H54 (cell line): ENCODE measurements at regions not wholly inside any gene's neighbourhood (a gene's known extent, or its start where the extent isn't known, plus 50 kb on each side); places are given as distances from the start of the nearest gene placed in this dataset.
A peak's percentile ranks its signal among the peaks of the same experiment; 100 is the strongest.

Experiments used
- DNase-seq: peaks from one replicate; pipeline ENCODE4 v3.0.0; 2011; ENCODE audit warnings: low spot score, mixed read lengths; ENCODE audit not compliant: insufficient read length
- FAIRE-seq: peaks from 3 replicates; lab custom pipeline; 2011; peaks lifted over from hg19 to GRCh38; lab: Jason Lieb, UNC
- POLR2A ChIP-seq: IDR thresholded peaks from 2 replicates; pipeline ENCODE4 v1.6.1; 2011; ENCODE audit warnings: low read depth, mild to moderate bottlenecking, low read length

DNA sequence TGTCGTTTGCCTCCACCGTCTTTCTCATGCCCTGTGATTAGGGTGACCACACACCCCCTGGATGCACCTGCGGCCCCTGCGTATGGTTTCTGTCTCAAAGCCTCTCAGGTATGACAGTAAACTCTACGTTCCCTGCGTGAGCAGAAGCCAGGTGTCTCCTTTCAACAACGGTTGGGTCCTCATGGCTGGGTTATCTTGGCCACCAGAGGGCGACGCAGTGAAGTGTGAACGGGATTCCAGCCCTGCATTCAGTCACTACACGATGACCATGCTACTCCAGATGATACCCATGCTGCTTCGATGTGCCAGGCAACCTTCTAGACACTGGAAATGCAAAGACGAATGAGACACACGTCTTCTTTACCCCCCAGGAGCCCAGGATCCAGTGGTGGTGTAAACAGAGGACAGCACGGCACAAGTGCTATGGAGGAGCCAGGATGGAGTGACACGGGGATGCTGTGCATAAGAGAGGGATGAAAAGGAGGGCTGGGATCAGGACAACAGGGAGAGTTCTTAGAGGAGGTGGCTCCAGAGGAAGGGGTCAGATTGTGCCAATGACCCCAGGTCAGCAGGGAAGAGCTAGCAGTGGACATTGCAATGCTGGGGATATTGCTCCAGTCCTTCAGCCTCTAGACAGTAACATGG lies 228.1 kb upstream of the PFKP start:
- DNase-seq (peak; percentile 11), FAIRE-seq (no peak)
- TF ChIP-seq POLR2A: no peak

DNA sequence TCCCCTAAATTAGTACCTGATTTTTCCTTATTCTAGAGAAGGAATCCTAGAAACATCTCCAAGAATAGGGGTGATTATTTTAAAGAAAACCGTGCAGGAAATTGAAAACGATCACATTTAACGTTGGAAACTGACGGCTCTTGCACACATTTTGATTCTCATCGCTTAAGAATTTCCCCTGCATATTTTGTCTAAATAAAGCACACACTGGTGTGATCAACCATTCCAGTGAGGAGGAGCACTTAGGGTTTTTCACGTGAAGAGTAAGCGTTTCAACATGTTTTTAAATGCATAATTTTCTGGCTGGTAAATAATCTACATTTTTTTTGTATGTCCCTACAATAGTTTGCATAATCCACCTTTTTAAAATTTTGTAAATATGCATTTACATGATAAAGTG lies 229.7 kb upstream of the PFKP start:
- TF ChIP-seq POLR2A: no peak
- FAIRE-seq: no peak
- no peak for DNase-seq

DNA sequence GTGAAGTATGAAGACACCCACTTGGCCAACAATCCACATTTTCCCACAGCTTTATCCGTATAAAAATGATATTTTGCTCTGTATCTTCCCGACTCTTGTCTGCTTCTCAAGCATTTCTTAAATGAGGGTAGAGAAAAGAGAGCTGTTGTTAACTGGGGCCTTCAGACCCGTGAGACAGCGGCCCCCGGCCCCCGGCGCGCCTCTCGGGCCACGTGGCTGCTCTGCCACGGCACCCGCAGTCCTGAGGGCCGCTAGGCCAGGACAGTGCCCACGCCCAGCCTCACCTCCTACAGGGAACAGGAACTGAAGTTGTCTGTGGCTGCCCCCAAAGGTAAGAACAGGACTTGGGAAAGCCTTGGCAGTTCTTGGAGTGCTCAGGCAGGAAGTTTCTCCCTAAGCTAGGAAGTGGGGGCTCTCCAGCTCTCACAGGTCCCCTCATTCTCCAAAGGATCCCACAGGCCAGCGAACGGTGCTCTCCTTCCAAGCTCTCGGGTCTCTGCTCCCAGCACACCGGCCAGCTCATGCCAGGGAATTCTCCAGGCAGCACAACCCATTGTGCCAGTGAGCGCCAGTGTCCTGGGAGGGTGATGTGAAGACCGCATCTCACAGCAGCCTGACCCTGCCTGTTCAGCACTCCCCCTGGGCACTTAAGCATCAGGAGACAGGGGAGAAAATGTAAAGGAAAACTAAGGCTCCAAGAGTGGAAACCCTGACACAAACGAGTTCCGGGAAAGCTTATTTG lies 230.3 kb upstream of the PFKP start:
- TF ChIP-seq POLR2A: no peak
- DNase-seq: no peak
- FAIRE-seq: no peak

DNA sequence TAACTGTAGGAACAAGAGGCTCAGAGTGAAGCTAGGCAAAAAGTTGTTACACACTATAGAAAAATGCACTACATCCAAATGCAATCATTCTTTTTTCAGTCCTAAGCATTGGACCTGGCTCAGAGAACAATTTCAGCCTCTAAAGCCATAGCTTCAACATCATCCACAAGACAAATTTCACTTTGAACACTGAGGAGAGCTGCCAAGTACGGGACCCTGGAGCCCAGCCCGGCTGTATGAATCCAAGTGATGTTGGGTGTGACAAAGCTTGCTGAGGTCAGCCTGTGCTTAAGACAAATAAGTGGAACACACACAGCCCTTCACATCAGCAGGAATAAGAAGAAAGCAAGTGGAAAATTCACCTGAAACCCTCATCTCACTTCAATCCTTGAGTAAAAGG lies 233.1 kb upstream of the PFKP start:
- DNase-seq (no peak), FAIRE-seq (no peak)
- no peak for TF ChIP-seq POLR2A

DNA sequence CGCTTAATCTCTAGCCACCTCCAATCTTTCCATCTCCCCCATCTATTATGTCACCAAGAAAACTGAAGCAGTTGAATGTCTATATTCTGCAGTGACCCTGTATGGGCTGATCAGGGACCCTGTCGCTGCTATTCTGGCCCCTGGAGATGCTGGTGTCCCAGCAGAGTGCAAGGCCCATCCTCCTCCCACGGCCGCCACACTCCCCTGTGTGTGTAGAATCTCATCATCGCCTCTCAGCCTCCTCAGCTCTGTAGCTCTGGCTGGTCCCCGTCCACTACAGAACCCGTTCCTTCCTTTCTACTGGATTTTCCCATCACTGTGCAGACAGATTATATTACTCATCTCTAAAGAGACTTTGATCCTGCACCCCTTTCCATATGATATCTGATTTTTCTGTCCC lies 235.8 kb upstream of the PFKP start:
- FAIRE-seq (no peak), DNase-seq (no peak)

DNA sequence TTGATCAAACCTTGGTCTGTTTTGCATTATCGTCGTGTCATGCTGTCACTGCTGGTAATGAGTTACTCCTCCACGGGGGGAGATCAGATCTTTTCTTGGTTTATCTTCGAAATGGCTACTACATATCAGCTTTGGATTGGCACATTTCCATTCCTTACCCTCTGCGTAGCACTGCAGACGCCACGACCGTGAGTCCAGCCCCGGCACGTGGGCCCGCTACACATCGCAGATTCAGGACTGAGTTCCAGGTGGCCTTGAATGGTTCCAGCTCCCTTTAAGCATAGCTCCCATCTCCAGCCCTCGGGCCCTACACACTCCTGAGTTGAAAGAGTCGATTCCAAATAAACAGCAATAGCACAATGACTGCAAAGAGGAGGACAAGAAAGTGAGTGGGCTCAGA lies 238.6 kb upstream of the PFKP start:
- TF ChIP-seq POLR2A: no peak
- no peak for DNase-seq
- FAIRE-seq: no peak

More for the DNA sequence above, 235.8 kb upstream of the PFKP start:
- TF ChIP-seq POLR2A: no peak

DNA sequence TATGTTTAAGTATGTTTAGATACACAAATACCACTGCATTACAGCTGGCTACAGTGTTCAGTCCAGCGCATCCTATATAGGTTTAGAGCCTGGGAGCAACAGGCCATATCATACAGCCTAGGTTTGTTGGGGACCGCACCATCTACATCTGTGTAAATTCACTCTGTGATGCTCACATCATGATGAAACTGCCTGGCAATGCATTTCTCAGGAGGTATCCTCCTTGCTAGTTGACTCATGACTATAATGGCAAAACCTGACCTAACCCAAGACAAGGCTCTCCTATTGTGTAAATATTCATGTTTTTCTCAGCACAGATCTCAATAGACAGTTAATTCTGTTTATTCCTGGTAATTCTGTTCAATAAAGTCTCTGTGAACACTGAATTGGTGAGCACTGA lies 240.7 kb upstream of the PFKP start:
- no peak for DNase-seq
- FAIRE-seq: no peak
- TF ChIP-seq POLR2A: no peak

DNA sequence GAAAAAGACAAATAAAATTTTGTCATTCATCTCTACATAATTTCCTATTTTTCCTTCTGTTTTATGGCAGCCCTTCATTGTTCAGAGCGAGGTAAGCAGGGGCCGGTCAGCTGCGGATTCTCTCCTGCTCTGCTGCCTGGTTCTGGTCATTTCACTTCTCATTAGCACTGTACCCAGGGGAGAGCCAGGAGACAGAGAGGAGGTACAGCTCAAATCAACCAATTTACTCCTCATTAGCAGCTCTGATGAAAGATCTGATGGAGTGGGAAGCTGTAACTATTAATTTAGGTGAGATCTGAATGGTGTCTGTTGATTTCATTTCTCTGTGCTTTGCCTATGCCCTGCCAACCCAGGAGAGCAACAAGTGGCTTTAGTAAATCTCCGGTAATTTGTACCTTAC lies 241.5 kb upstream of the PFKP start:
- no peak for FAIRE-seq
- no peak for TF ChIP-seq POLR2A
- DNase-seq: no peak

DNA sequence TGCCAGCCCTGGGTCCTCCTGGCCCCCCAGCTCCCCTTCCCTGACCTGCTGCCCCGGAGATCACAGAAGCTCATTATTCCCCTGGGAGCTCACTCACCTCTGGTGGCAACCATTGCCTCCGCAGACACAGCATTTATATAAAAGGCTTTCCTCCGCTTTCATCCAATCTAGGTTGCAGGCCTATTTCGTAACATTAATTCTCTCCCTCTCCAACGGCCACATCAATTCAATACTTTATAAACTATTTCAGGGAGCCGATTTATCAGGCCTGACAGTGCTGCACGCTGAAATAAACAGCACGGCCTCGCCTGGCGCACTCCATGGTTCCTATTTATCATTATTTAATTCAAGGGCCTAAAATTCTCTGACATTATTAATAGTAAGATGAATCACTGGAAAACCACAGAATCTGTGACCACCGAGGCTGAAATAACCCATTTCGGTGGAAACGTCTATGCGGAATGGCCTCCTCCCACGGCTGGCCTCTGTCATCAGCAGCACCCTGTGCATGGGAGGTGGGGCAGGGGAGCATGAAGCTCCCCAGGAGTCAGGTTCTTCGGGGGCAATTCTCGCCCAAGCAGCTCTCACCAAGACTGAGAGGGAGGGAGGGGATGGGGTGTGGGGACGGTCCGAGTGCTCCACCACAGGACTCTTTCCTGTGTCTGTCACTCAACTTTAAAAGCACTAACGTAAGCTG lies 249.3 kb upstream of the PFKP start:
- DNase-seq (no peak), FAIRE-seq (no peak)
- TF ChIP-seq POLR2A: no peak

DNA sequence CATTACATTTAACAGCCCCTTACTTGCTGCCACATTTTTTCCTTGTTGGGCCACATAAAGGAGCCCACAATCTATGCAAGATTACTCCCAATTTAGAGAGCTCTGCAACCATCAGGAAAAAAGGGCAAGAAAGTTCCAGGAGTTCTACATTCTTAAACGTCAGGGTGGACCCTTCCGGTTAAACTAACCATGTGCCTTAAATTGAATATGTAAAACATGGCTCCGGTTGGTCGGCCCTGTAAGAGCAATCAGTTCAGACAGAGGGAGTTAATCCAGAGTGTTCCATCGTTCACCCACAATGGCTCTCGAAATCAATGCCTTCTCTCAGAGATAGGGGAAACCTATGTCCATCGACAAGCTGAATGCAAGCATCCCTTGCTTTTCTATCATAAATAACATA lies 253.7 kb upstream of the PFKP start:
- no peak for FAIRE-seq
- DNase-seq: no peak
- no peak for TF ChIP-seq POLR2A

DNA sequence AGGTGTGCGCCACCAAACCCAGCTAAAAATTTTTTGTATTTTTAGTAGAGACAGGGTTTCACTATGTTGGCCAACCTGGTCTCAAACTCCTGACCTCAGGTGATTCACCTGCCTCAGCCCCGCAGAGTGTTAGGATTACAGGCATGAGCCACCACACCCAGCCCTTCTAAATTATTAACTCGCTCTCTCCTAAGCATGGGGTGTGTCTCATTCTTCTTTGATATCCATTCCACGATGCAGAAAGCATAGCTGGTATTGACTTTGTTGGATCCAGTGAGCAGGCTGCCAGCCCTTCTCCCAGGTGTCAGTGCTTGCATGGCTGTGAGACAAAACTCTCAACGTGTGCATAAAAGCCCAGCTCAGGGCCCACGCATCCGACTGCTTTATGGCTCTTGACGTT lies 254.1 kb upstream of the PFKP start:
- FAIRE-seq (no peak), DNase-seq (no peak)
- TF ChIP-seq POLR2A: no peak

DNA sequence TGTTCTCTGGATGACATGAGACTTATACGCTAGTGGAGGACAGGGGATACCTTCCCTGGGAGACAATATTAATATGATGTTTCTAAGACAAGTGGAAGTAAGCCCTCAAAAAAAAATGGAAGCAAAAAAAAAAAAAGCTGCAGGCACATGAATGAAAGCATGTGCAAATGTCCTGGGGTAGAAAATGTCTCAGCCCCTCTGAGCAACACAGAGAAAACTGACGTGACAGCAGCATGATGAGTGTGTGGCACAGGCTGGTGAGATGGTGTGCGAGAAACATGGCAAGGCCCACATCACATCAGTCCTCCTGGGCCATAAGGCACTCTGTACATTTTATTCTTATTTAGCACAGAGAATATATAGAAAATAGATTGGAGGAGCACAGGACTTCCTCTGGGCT lies 254.7 kb upstream of the PFKP start:
- FAIRE-seq (no peak), DNase-seq (no peak)
- no peak for TF ChIP-seq POLR2A

DNA sequence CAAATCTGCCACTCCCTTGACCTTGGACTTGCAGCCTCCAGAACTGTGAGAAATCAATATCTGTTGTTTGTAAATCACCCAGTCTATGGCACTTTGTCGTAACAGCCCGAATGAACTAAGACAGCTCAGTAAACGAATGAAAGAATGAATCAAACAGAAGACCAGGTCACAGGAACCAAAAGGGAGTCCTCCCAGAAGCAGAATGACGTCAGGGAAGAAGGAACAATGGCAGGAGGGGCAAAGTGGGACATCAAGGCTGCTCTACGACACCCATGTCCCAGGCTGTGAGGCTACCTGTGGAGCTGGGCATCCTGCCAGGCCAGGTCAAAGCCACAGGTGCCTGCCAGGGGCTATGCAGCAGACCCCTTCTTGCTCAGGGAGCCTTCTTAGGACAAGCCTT lies 267.2 kb upstream of the PFKP start:
- FAIRE-seq (no peak), DNase-seq (no peak)
- TF ChIP-seq POLR2A: no peak

DNA sequence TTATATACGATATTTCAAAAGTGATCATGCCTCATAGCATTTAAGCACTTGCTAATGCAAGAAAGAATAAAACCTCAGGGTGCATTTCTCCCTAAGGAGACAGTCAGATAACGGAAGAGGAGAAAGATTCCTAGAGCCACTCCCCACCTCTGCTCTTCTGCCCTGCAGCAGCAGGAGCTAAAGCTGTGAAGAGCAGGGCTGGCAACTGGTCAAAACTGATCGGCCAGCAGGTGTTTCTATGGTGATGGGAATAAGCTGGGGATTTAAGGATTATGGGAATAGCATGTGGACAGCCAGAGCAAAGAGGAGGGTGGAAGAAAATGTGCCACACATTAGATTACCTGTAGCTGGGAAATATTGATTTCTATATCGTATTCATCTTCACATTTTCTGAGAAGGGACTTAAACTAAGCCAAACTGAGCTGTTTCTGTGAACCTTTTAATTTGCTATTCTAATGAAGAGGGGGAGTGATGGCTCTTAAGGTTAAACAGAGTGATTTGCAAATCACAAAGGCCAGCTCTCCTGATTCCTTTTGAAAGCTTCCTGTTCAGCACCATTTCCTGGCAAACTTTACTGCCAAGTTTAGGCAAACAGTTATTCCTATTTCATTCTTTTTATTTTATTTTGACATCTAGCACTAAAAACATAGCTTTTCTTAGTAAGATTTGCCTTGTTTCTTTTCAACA lies 268.9 kb upstream of the PFKP start:
- DNase-seq (no peak), FAIRE-seq (no peak)
- TF ChIP-seq POLR2A: no peak
